NCI-H1436 treated with DMSO at 0.1 percent for 48 hours (cell line): ENCODE measurements at regions not wholly inside any gene's neighbourhood (a gene's known extent, or its start where the extent isn't known, plus 50 kb on each side); places are given as distances from the start of the nearest gene placed in this dataset.
"Not testable (repeated sequence)": the region's sequence is repeated elsewhere in the genome, so short reads cannot be mapped to it uniquely, and the experiment has no call there.

ENCODE experiments used
- DNase-seq: peaks from one replicate; lab custom pipeline; 2025; lab: John Stamatoyannopoulos, UW

- no peak for DNase-seq
These were observed 545.8 kb upstream of the CDH10 start for GRCh38 chr5:25190521-25191000.

GRCh38 chr5:25181249-25181648, 536.5 kb upstream of the CDH10 start:
- DNase-seq, result no peak

GRCh38 chr5:25162616-25163015, 517.8 kb upstream of the CDH10 start:
- DNase-seq, result not testable (repeated sequence)

- DNase-seq, result no peak
These were observed 516.1 kb upstream of the CDH10 start for GRCh38 chr5:25160891-25161290.

- DNase-seq, result no peak
These were observed 506.0 kb upstream of the CDH10 start for GRCh38 chr5:25150819-25151218.

GRCh38 chr5:25128606-25129005, 483.8 kb upstream of the CDH10 start:
- DNase-seq, result no peak

- DNase-seq, result no peak
These were observed 474.9 kb upstream of the CDH10 start for GRCh38 chr5:25119650-25120049.

GRCh38 chr5:25107853-25108252, 463.1 kb upstream of the CDH10 start:
- DNase-seq, result no peak

- no peak for DNase-seq
These were observed 454.8 kb upstream of the CDH10 start for GRCh38 chr5:25099538-25099937.

GRCh38 chr5:25095261-25095660, 450.5 kb upstream of the CDH10 start:
- DNase-seq, result no peak

GRCh38 chr5:25094219-25094618, 449.4 kb upstream of the CDH10 start:
- DNase-seq, result no peak

- no peak for DNase-seq
These were observed 447.1 kb upstream of the CDH10 start for GRCh38 chr5:25091921-25092320.

GRCh38 chr5:25090854-25091253, 446.1 kb upstream of the CDH10 start:
- DNase-seq, result no peak

GRCh38 chr5:25090275-25090674, 445.5 kb upstream of the CDH10 start:
- DNase-seq, result no peak

- not testable (repeated sequence) for DNase-seq
These were observed 443.9 kb upstream of the CDH10 start for GRCh38 chr5:25088689-25089088.

GRCh38 chr5:25083261-25083660, 438.5 kb upstream of the CDH10 start:
- DNase-seq, result not testable (repeated sequence)

GRCh38 chr5:25066239-25066638, 421.5 kb upstream of the CDH10 start:
- DNase-seq, result no peak

GRCh38 chr5:25064306-25064705, 419.5 kb upstream of the CDH10 start:
- DNase-seq, result no peak

GRCh38 chr5:25060575-25060974, 415.8 kb upstream of the CDH10 start:
- DNase-seq, result no peak

- DNase-seq, result no peak
These were observed 412.1 kb upstream of the CDH10 start for GRCh38 chr5:25056836-25057235.

- no peak for DNase-seq
These were observed 388.9 kb upstream of the CDH10 start for GRCh38 chr5:25033658-25034057.

- peak; percentile 9 for DNase-seq
These were observed 384.2 kb upstream of the CDH10 start for GRCh38 chr5:25029004-25029403.

GRCh38 chr5:25027526-25027925, 382.7 kb upstream of the CDH10 start:
- DNase-seq, result no peak

- DNase-seq, result no peak
These were observed 382.3 kb upstream of the CDH10 start for GRCh38 chr5:25027061-25027460.

- no peak for DNase-seq
These were observed 381.1 kb upstream of the CDH10 start for GRCh38 chr5:25025831-25026230.
